Lung (tissue), 11 donors: ENCODE measurements at regions not wholly inside any gene's neighbourhood (a gene's known extent, or its start where the extent isn't known, plus 50 kb on each side); places are given as distances from the start of the nearest gene placed in this dataset.

Experiments used
- ATAC-seq: fragments of 200-7000 bp; cut with Tn5 transposase; one replicate; pipeline ENCODE4 v1.9.1; 2020; ENCODE audit warnings: moderate number of reproducible peaks; ENCODE audit not compliant: insufficient read depth, low FRiP score
- DNase-seq, 3 donors: peaks; one replicate each; pipeline ENCODE4 v3.0.0-alpha.2; 2013 to 2017
- H3K27ac ChIP-seq, 2 donors: one replicate each; pipeline ENCODE4 v1.5.1; 2013; ENCODE audit warnings: mild to moderate bottlenecking in 2 of 2, moderate library complexity in 2 of 2, control low read depth in 1 of 2, inconsistent platforms in 1 of 2, low read depth in 1 of 2, low read length in 1 of 2
- H3K27me3 ChIP-seq, 3 donors: one replicate each; pipeline ENCODE4 v1.5.1; 2013; ENCODE audit warnings: low read length in 2 of 3; ENCODE audit not compliant: control insufficient read depth in 3 of 3, insufficient read depth in 3 of 3
- H3K36me3 ChIP-seq, 4 donors: one replicate each; pipeline ENCODE4 v1.5.1; 2013; ENCODE audit warnings: low read length in 4 of 4, mild to moderate bottlenecking in 1 of 4, moderate library complexity in 1 of 4; ENCODE audit not compliant: control insufficient read depth in 4 of 4, insufficient read depth in 4 of 4
- H3K4me1 ChIP-seq, 5 donors: one replicate each; pipeline ENCODE4 v1.5.1; 2013; ENCODE audit warnings: low read length in 5 of 5, mild to moderate bottlenecking in 2 of 5, moderate library complexity in 1 of 5; ENCODE audit not compliant: control insufficient read depth in 5 of 5, insufficient read depth in 5 of 5
- H3K4me3 ChIP-seq: one replicate; pipeline ENCODE4 v1.5.1; 2013; ENCODE audit warnings: mild to moderate bottlenecking, control low read depth, moderate library complexity
- H3K9ac ChIP-seq, 2 donors: one replicate each; pipeline ENCODE4 v1.5.1; 2013; ENCODE audit warnings: low read length in 2 of 2, control low read depth in 1 of 2; ENCODE audit not compliant: insufficient read depth in 1 of 2
- H3K9me3 ChIP-seq, 4 donors: one replicate each; pipeline ENCODE4 v1.5.1; 2013; ENCODE audit warnings: low read length in 3 of 4, mild to moderate bottlenecking in 1 of 4, moderate library complexity in 1 of 4; ENCODE audit not compliant: control insufficient read depth in 4 of 4, insufficient read depth in 3 of 4
- CTCF ChIP-seq: IDR thresholded peaks from 2 replicates; pipeline ENCODE4 v1.5.1; 2012; ENCODE audit warnings: mild to moderate bottlenecking; ENCODE audit errors: control extremely low read depth, extremely low read depth
- WGBS, 2 donors: extraction: QIAGEN DNeasy Blood & Tissue Kit; methylation state at CpG; one replicate each; pipeline ENCODE4 v1.1.7; 2013; 5-methylcytosine and 5-hydroxymethylcytosine counted together
- donor health status: control.
- donor health status: control.
- donor health status: Bipolar disorder and iron deficiency.
- donor health status: healthy.
- donor health status: DM: yes; HTN: yes; CAD: no.

DNA sequence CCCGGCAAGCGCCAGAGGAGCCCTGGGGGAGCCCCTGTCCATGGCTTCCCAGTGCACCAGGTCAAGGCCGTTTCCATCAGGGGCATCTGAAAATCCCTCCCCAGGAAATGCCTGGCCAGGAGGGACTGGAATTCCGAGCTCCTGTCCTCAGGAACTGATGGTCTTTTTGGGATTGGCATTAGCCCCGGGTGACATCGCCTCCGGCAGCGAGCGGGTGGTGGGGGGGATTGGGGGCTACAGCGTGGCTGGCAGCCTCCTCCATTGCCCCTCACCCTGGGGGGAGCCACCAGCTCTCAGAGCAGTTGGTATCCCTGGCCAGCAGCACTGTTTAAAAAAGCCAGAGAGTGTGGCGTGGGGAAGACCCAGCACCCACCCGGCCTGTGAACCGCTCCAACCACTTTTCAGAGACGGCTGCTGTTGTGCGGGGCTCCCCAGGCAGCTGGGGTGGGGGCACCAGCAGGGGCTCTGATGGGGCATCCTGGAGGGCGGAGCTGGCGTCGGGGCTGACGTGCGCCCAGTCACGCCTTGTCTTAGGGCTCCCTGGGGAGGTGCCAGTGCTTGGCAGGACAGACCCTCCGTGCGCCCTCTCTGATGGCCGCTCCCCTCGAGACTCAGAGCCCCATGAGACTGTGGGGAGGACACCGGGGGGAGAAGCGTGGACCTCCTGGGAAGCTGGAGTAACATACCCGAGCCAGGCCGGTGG, 62.9 kb upstream of the TTC34 start:
- Histone ChIP-seq H3K9me3 (no peaks in the 10 kb centered on the region), H3K36me3 (no peaks in the 10 kb centered on the region), H3K4me1 (peaks cover 0 to 5% (median 0%) of the 10 kb centered on the region in 5 donors), H3K27me3 (peaks cover 0 to 4% (median 3%) of the 10 kb centered on the region in 3 donors), H3K9ac (no peak overlapping the region), H3K4me3 (no peak overlapping the region), H3K27ac (no peak overlapping the region)
- no peak for DNase-seq
- 54 to 67% methylated on average over 29 of the region's 29 CpGs for WGBS, 2 donors
- no peak for TF ChIP-seq CTCF
- ATAC-seq = no peak

- peaks cover 0 to 5% (median 0%) of the 10 kb centered on the region in 5 donors for H3K4me1 ChIP-seq
- H3K27me3 ChIP-seq = peaks cover 0 to 4% (median 3%) of the 10 kb centered on the region in 3 donors
Measured at GRCh38 chr1:2865000-2865399, 63.5 kb upstream of the TTC34 start.

DNA sequence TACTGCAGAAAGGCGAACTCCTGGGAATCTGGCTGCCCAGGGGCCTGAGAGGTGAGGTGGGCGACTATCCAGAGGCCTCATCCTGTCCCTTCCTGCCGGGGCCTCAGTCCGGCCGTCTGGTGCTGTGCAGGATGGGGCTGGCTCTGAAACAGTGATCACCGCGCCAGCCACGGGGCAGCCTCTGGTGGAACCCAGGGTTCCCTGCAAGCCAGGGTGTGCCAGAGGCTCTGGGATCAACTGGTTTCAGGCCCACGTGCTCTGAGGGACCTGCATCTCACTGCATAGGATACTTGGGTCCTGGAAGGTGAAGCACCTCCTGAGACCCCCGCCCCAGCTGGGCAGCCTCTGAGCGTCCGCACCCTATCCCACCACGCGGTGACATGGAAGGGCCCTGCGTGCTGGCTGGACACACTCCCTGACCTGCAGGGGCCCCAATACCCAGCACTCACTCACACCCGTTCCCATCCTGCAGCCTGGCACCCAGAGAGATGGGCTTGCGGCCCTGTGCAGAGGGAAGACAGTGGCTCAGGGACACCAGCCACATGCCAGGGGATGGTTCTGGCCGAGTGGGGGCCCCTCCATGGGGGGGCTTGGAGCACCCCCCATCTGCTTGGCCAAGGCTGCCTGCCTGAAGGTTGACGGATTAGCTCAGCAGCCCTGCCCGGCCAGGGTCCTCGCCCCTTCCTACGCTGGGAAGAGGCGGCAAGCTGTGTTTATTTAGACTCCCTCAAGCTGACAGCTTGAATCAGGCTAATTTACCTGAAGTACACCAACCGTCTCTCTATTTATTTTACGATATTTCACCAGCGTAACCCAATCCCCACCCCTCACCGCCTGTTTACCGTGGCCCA, 64.3 kb upstream of the TTC34 start:
- ATAC-seq (no peak), DNase-seq (no peak)
- no peak overlapping the region for H3K9ac ChIP-seq
- WGBS, 2 donors = 64 to 71% methylated on average over 28 of the region's 28 CpGs
- H3K27ac ChIP-seq = no peak overlapping the region
- H3K9me3 ChIP-seq = peaks cover 0 to 10% (median under 1%) of the 10 kb centered on the region in 4 donors
- H3K4me1 ChIP-seq = peaks cover 0 to 5% (median 0%) of the 10 kb centered on the region in 5 donors
- no peak for TF ChIP-seq CTCF
- no peaks in the 10 kb centered on the region for H3K36me3 ChIP-seq
- no peak overlapping the region for H3K4me3 ChIP-seq
- peaks cover 0 to 4% (median 3%) of the 10 kb centered on the region in 3 donors for H3K27me3 ChIP-seq

More at GRCh38 chr1:2865000-2865399, 63.5 kb upstream of the TTC34 start:
- 84 to 95% methylated on average over 9 of the region's 9 CpGs for WGBS, 2 donors
- Histone ChIP-seq H3K9ac (no peak overlapping the region), H3K27ac (no peak overlapping the region), H3K36me3 (no peaks in the 10 kb centered on the region), H3K9me3 (peaks cover 0 to 3% (median 0%) of the 10 kb centered on the region in 4 donors), H3K4me3 (no peak overlapping the region)
- TF ChIP-seq CTCF = no peak
- DNase-seq = no peak
- no peak for ATAC-seq
